GM12875 (cell line): ENCODE measurements at regions not wholly inside any gene's neighbourhood (a gene's known extent, or its start where the extent isn't known, plus 50 kb on each side); places are given as distances from the start of the nearest gene placed in this dataset.

Experiments
- H3K4me3 ChIP-seq: one replicate; pipeline ENCODE4 v1.5.1; 2011; ENCODE audit warnings: low read depth, low read length, control low read depth
- TF ChIP-seq, protein P1 (sequence below): IDR thresholded peaks from 2 replicates; pipeline ENCODE4 v1.5.1; 2011; ENCODE audit warnings: low read depth, mild to moderate bottlenecking, control low read depth, inconsistent platforms, low read length, moderate library complexity, borderline replicate concordance; ENCODE audit not compliant: insufficient read depth

DNA sequence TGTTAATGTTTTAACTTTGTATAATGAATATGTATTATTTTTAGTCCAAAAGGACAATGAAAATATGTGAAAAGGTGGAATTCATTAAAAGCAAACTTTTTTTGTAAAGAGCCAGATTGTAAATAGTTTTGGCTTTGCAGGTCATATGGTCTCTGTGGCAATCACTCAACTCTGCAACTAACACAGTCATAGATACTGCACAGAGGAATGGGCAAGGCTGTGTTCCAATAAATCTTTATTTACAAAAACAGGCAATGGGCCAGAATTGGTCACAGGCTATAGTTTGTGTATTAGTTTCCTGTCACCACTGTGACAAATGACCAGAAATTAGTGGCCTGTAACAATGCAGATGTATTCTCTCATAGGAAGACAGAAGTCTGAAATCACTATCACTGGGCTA lies 125.4 kb upstream of the PTCH1 start:
- TF ChIP-seq, protein P1, sequence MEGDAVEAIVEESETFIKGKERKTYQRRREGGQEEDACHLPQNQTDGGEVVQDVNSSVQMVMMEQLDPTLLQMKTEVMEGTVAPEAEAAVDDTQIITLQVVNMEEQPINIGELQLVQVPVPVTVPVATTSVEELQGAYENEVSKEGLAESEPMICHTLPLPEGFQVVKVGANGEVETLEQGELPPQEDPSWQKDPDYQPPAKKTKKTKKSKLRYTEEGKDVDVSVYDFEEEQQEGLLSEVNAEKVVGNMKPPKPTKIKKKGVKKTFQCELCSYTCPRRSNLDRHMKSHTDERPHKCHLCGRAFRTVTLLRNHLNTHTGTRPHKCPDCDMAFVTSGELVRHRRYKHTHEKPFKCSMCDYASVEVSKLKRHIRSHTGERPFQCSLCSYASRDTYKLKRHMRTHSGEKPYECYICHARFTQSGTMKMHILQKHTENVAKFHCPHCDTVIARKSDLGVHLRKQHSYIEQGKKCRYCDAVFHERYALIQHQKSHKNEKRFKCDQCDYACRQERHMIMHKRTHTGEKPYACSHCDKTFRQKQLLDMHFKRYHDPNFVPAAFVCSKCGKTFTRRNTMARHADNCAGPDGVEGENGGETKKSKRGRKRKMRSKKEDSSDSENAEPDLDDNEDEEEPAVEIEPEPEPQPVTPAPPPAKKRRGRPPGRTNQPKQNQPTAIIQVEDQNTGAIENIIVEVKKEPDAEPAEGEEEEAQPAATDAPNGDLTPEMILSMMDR: no peak
- H3K4me3 ChIP-seq: no peak overlapping the region

DNA sequence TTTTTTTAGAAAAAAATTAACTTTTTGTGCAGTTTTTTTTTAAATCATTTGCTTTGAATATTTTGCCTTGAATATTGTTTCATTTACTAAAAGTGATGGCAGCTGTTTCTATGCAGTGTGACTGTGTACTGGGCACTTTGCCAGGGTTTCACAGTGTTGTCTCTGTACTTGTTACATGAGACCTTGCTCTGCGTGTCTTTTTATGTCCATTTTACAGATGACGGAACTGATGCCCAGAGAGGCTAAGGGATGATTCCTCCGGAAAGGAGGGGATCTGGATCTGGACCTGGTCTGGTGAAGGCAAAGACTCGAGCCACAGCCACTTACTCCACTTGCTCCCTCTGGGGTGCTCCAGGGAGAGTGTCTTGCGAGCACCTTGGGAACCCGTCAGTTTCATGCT lies 124.8 kb upstream of the PTCH1 start:
- TF ChIP-seq, protein P1: no peak
- no peak overlapping the region for H3K4me3 ChIP-seq

- H3K4me3 ChIP-seq: no peak overlapping the region
- TF ChIP-seq, protein P1: no peak
Measured at GRCh38 chr9:95640336-95640735, 123.6 kb upstream of the PTCH1 start.

DNA sequence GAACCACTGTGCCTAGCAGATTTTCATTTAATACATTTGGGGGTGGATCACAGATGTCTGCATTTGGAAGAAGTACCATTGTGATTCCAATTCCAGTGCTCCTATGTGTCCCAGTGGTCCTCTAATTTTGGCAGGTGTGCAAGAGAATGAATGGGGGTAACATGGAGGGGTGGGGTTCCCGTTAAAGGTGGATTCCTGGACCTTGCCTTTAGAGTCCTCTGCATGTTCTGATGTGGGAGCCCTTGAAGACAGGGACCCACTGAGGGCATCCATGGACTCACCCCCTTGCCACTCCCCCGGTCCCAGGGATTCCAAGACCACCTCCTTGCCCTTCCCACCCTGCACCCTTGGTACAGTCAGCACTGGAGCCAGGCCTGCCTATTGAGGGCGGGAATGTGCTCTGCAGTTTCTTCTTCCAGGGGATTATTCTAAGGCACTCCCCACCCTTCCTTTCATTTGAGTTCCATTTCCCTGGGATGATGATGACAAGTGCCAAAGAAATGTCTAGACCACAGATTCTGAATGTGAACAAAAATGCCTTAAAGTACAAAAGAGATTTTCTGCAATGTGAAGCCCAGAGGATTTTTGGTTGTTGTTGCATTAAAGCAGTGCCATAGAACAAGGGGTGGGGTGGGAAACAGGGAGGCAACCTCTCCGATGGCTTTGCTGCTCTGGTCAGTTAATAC lies 119.4 kb upstream of the PTCH1 start:
- TF ChIP-seq, protein P1: no peak
- no peak overlapping the region for H3K4me3 ChIP-seq

DNA sequence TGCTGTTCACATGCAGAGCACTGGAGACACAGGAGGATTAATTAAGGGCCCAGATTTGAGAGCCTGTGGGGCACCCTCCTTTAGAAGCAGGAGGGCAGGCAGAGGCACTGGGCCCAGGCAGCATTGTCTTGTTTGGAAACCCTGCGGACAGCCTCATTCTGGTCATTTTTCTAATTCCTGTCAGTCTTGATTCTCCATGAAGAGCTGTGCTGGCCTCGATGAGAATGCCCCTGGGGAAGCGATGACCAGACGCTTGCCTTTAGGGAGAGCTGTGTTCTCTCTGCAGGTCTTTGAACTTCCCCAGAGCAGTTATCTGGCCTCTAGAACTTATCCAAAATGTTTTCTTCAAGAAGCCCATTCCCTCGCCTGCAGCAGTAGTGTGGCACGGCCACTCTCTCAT lies 117.8 kb upstream of the PTCH1 start:
- TF ChIP-seq, protein P1: no peak
- H3K4me3 ChIP-seq: no peak overlapping the region

- H3K4me3 ChIP-seq: no peak overlapping the region
- TF ChIP-seq, protein P1: no peak
Measured at GRCh38 chr9:95634114-95634513, 117.3 kb upstream of the PTCH1 start.

DNA sequence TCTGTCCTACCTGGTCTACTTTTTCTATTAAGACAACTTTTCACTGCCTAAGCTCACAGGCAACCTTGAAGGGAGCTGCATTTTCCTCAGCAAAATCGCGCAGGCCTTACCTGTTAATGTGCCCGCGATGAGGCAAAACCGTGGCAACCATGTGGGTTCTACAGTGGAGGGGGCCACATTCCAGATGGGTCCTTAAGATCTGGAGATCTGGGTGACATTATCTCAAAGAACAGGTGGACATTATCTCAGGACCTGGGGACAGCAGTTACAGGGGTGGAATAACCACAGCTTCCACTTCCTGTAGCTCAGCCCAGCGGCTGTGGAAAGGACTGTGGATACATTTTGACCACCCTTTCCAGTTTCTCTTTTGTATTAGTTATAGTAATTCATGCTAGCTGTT lies 112.8 kb upstream of the PTCH1 start:
- TF ChIP-seq, protein P1: no peak
- no peak overlapping the region for H3K4me3 ChIP-seq
